GM21825 (cell line): ENCODE measurements at regions not wholly inside any gene's neighbourhood (a gene's known extent, or its start where the extent isn't known, plus 50 kb on each side); places are given as distances from the start of the nearest gene placed in this dataset.

Experiments
- ATAC-seq: cut with Tn5 transposase; IDR thresholded peaks from one replicate; pipeline ENCODE4 v1.9.1; 2021; ENCODE audit warnings: mild to moderate bottlenecking, moderate library complexity; ENCODE audit not compliant: unreplicated experiment

- ATAC-seq = no peak
Observed at GRCh38 chr1:87715471-87715870, 386.8 kb downstream of the LMO4 start.

- ATAC-seq = no peak
Observed at GRCh38 chr1:87717157-87717670, 388.5 kb downstream of the LMO4 start.

GRCh38 chr1:87718241-87718950, 389.7 kb downstream of the LMO4 start:
- no peak for ATAC-seq

GRCh38 chr1:87719658-87720057, 391.0 kb downstream of the LMO4 start:
- ATAC-seq = no peak

- no peak for ATAC-seq
Observed at GRCh38 chr1:87720561-87720960, 391.9 kb downstream of the LMO4 start.

GRCh38 chr1:87723193-87723592, 394.5 kb downstream of the LMO4 start:
- ATAC-seq = no peak

- no peak for ATAC-seq
Observed at GRCh38 chr1:87728169-87728568, 399.5 kb downstream of the LMO4 start.

- ATAC-seq = no peak
Observed at GRCh38 chr1:87730274-87731216, 401.9 kb downstream of the LMO4 start.

- no peak for ATAC-seq
Observed at GRCh38 chr1:87733386-87733785, 404.7 kb downstream of the LMO4 start.

GRCh38 chr1:87735750-87736149, 407.1 kb downstream of the LMO4 start:
- ATAC-seq = no peak

- no peak for ATAC-seq
Observed at GRCh38 chr1:87739141-87739540, 410.5 kb downstream of the LMO4 start.

GRCh38 chr1:87739704-87740103, 411.0 kb downstream of the LMO4 start:
- ATAC-seq = no peak

- no peak for ATAC-seq
Observed at GRCh38 chr1:87743256-87743655, 414.6 kb downstream of the LMO4 start.

- no peak for ATAC-seq
Observed at GRCh38 chr1:87744056-87744455, 415.4 kb downstream of the LMO4 start.

GRCh38 chr1:87744763-87745162, 416.1 kb downstream of the LMO4 start:
- ATAC-seq = no peak

GRCh38 chr1:87753366-87753765, 424.7 kb downstream of the LMO4 start:
- ATAC-seq = no peak

GRCh38 chr1:87754139-87754538, 425.5 kb downstream of the LMO4 start:
- ATAC-seq = no peak

- no peak for ATAC-seq
Observed at GRCh38 chr1:87757676-87758075, 429.0 kb downstream of the LMO4 start.

- ATAC-seq = no peak
Observed at GRCh38 chr1:87759421-87760087, 430.9 kb downstream of the LMO4 start.

GRCh38 chr1:87760155-87760554, 431.5 kb downstream of the LMO4 start:
- no peak for ATAC-seq

GRCh38 chr1:87760654-87761053, 432.0 kb downstream of the LMO4 start:
- no peak for ATAC-seq
